H9 (cell line): ENCODE measurements at regions not wholly inside any gene's neighbourhood (a gene's known extent, or its start where the extent isn't known, plus 50 kb on each side); places are given as distances from the start of the nearest gene placed in this dataset.

Experiments used
- DNase-seq: peaks from one replicate; pipeline ENCODE4 v3.0.0-alpha.2; 2017
- H2AFZ ChIP-seq: one replicate; pipeline ENCODE4 v1.6.1; 2013; ENCODE audit warnings: mild to moderate bottlenecking, low read length, control low read depth, moderate library complexity
- H2AK5ac ChIP-seq: 2 replicates; pipeline ENCODE4 v1.6.1; 2013; ENCODE audit warnings: low read length, control low read depth, mixed read lengths; ENCODE audit not compliant: insufficient read length
- H2BK120ac ChIP-seq: one replicate; pipeline ENCODE4 v1.6.1; 2013; ENCODE audit warnings: low read depth, mild to moderate bottlenecking, low read length, control low read depth, inconsistent platforms; ENCODE audit not compliant: poor library complexity, severe bottlenecking
- H2BK12ac ChIP-seq: 2 replicates; pipeline ENCODE4 v1.6.1; 2013; ENCODE audit warnings: low read length, control low read depth, mixed read lengths, low read depth; ENCODE audit not compliant: insufficient read length
- H2BK15ac ChIP-seq: 2 replicates; pipeline ENCODE4 v1.6.1; 2013; ENCODE audit warnings: low read depth, low read length, control low read depth
- H2BK20ac ChIP-seq: one replicate; pipeline ENCODE4 v1.6.1; 2013; ENCODE audit warnings: low read depth, mild to moderate bottlenecking, low read length, control low read depth, inconsistent platforms; ENCODE audit not compliant: poor library complexity, severe bottlenecking
- H2BK5ac ChIP-seq: 2 replicates; pipeline ENCODE4 v1.6.1; 2013; ENCODE audit warnings: low read length, control low read depth, mixed read lengths; ENCODE audit not compliant: insufficient read length
- H3K14ac ChIP-seq: 2 replicates; pipeline ENCODE4 v1.6.1; 2013; ENCODE audit warnings: low read length, control low read depth; ENCODE audit not compliant: insufficient read depth
- H3K18ac ChIP-seq: 2 replicates; pipeline ENCODE4 v1.6.1; 2013; ENCODE audit warnings: low read depth, mild to moderate bottlenecking, mixed read lengths, low read length, control low read depth; ENCODE audit not compliant: insufficient read length
- H3K23ac ChIP-seq: 2 replicates; pipeline ENCODE4 v1.6.1; 2013; ENCODE audit warnings: low read length, control low read depth, mixed read lengths, low read depth; ENCODE audit not compliant: insufficient read length
- H3K23me2 ChIP-seq: 2 replicates; pipeline ENCODE4 v1.6.1; 2013; ENCODE audit warnings: low read depth, mild to moderate bottlenecking, mixed read lengths, low read length, control low read depth; ENCODE audit not compliant: insufficient read length, poor library complexity, severe bottlenecking
- H3K27ac ChIP-seq: 2 replicates; pipeline ENCODE4 v1.5.1; 2013; ENCODE audit warnings: low read length, control low read depth, mixed read lengths, low read depth; ENCODE audit not compliant: insufficient read length
- H3K27me3 ChIP-seq: 2 replicates; pipeline ENCODE4 v1.6.1; 2013; ENCODE audit warnings: low read length, control low read depth, inconsistent platforms; ENCODE audit not compliant: insufficient read depth
- H3K4ac ChIP-seq: 2 replicates; pipeline ENCODE4 v1.6.1; 2013; ENCODE audit warnings: low read depth, mild to moderate bottlenecking, control low read depth, inconsistent platforms, low read length, moderate library complexity
- H3K4me1 ChIP-seq: 2 replicates; pipeline ENCODE4 v1.6.1; 2013; ENCODE audit warnings: low read length, control low read depth, inconsistent platforms; ENCODE audit not compliant: insufficient read depth
- H3K4me2 ChIP-seq: 2 replicates; pipeline ENCODE4 v1.6.1; 2013; ENCODE audit warnings: low read length, control low read depth, mixed read lengths; ENCODE audit not compliant: insufficient read length, insufficient read depth
- H3K56ac ChIP-seq: 2 replicates; pipeline ENCODE4 v1.6.1; 2013; ENCODE audit warnings: low read depth, mild to moderate bottlenecking, mixed read lengths, low read length, control low read depth; ENCODE audit not compliant: insufficient read length
- H3K79me1 ChIP-seq: 2 replicates; pipeline ENCODE4 v1.6.1; 2013; ENCODE audit warnings: low read depth, mild to moderate bottlenecking, moderate library complexity, low read length, control low read depth, inconsistent platforms; ENCODE audit not compliant: insufficient read depth, poor library complexity, severe bottlenecking
- H3K79me2 ChIP-seq: 2 replicates; pipeline ENCODE4 v1.6.1; 2013; ENCODE audit warnings: low read length, control low read depth, inconsistent platforms; ENCODE audit not compliant: insufficient read depth
- H3K9ac ChIP-seq: 2 replicates; pipeline ENCODE4 v1.6.1; 2013; ENCODE audit warnings: low read length, control low read depth, mixed read lengths; ENCODE audit not compliant: insufficient read length; ENCODE audit errors: extremely low read depth
- H3K9me3 ChIP-seq: one replicate; pipeline ENCODE4 v1.6.1; 2013; ENCODE audit warnings: low read depth, low read length, inconsistent platforms; ENCODE audit not compliant: control insufficient read depth
- H3T11ph ChIP-seq: one replicate; pipeline ENCODE4 v1.6.1; 2013; ENCODE audit warnings: mild to moderate bottlenecking, low read length, control low read depth, inconsistent platforms
- H4K20me1 ChIP-seq: one replicate; pipeline ENCODE4 v1.6.1; 2013; ENCODE audit not compliant: control insufficient read depth, insufficient read length, insufficient read depth
- H4K5ac ChIP-seq: 2 replicates; pipeline ENCODE4 v1.6.1; 2013; ENCODE audit warnings: low read depth, mild to moderate bottlenecking, mixed read lengths, low read length, control low read depth; ENCODE audit not compliant: insufficient read length
- H4K8ac ChIP-seq: replicated peaks from 2 replicates; pipeline ENCODE4 v1.6.1; 2013; ENCODE audit warnings: low read length, control low read depth, mixed read lengths, low read depth; ENCODE audit not compliant: insufficient read length
- H4K91ac ChIP-seq: 2 replicates; pipeline ENCODE4 v1.6.1; 2013; ENCODE audit warnings: low read depth, mild to moderate bottlenecking, moderate library complexity, mixed read lengths, low read length, control low read depth; ENCODE audit not compliant: insufficient read length
- H3K27ac Mint-ChIP-seq, 3 experiments: 2 replicates in 2 of 3; 3 replicates in 1 of 3; pipeline ENCODE4 v1.8.0; 2020 to 2021; ENCODE audit warnings: mixed read lengths in 3 of 3, mild to moderate bottlenecking in 1 of 3, moderate library complexity in 1 of 3
- H3K27me3 Mint-ChIP-seq: 2 replicates; pipeline ENCODE4 v1.8.0; 2021; ENCODE audit warnings: low read depth, mild to moderate bottlenecking, moderate library complexity, mixed read lengths
- H3K36me3 Mint-ChIP-seq, 3 experiments: 2 replicates in 2 of 3; 3 replicates in 1 of 3; pipeline ENCODE4 v1.8.0; 2020 to 2021; ENCODE audit warnings: low read depth in 3 of 3, mixed read lengths in 3 of 3; ENCODE audit not compliant: insufficient read depth in 1 of 3
- H3K4me1 Mint-ChIP-seq, 2 experiments: 2 replicates each; pipeline ENCODE4 v1.8.0; 2020; ENCODE audit warnings: mixed read lengths in 2 of 2
- H3K4me3 Mint-ChIP-seq, 2 experiments: 2 replicates in 1 of 2; 3 replicates in 1 of 2; pipeline ENCODE4 v1.8.0; 2020 to 2021; ENCODE audit warnings: mild to moderate bottlenecking in 2 of 2, mixed read lengths in 2 of 2, moderate library complexity in 1 of 2
- H3K9me3 Mint-ChIP-seq, 2 experiments: 2 replicates in 1 of 2; 3 replicates in 1 of 2; pipeline ENCODE4 v1.8.0; 2020; ENCODE audit warnings: mild to moderate bottlenecking in 2 of 2, mixed read lengths in 2 of 2, moderate library complexity in 1 of 2
- WGBS: extraction: QIAGEN DNeasy Blood & Tissue Kit; methylation state at CpG from one replicate; pipeline ENCODE4 v1.1.7; 2013; ENCODE audit warnings: missing lambda C conversion rate, low lambda C conversion rate, mixed read lengths; ENCODE audit not compliant: insufficient read length; ENCODE audit errors: extremely low coverage; 5-methylcytosine and 5-hydroxymethylcytosine counted together
- TF ChIP-seq, protein P1 (sequence below): fragments of 200-600 bp; sonication (generic); conservative IDR thresholded peaks from 3 replicates; pipeline ENCODE4 v1.8.0; 2021; ENCODE audit warnings: antibody characterized with exemption, mild to moderate bottlenecking

DNA sequence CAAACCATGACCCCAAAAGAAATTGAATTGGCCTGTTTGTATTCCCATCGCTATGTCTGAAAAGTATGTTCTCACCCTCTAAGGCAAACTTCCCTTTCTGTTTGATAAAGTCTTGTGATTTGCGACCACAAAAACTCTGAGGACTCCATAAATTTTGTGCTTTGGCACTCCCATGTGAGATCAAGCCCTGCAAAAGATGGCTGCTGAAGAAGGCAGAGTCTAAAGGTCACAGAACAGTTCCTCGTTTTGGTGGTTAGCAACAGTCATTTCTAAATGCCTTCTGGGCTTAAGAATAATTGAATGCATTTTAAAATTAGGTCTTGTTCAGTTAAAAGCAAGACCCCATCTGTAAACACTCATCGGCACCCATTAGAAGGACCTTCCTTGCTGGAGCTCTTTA lies 441.6 kb downstream of the OMA1 start:
- Histone ChIP-seq H2BK20ac (no peak overlapping the region), H3K9ac (no peak overlapping the region), H4K8ac (no peak overlapping the region), H2BK12ac (no peak overlapping the region), H3K79me1 (no peaks in the 10 kb centered on the region), H3K4ac (no peak overlapping the region), H4K5ac (no peak overlapping the region), H2AK5ac (no peak overlapping the region), H2AFZ (no peak overlapping the region), H2BK15ac (no peak overlapping the region), H2BK5ac (no peak overlapping the region), H3K27ac (no peak overlapping the region), H4K91ac (no peak overlapping the region), H3K23ac (no peak overlapping the region), H3T11ph (no peak overlapping the region), H4K20me1 (no peaks in the 10 kb centered on the region), H3K9me3 (no peaks in the 10 kb centered on the region), H3K14ac (no peak overlapping the region), H2BK120ac (no peak overlapping the region), H3K4me1 (no peaks in the 10 kb centered on the region), H3K27me3 (no peaks in the 10 kb centered on the region), H3K79me2 (no peaks in the 10 kb centered on the region), H3K4me2 (no peak overlapping the region), H3K18ac (no peak overlapping the region), H3K23me2 (no peaks in the 10 kb centered on the region), H3K56ac (no peak overlapping the region)
- TF ChIP-seq, protein P1, sequence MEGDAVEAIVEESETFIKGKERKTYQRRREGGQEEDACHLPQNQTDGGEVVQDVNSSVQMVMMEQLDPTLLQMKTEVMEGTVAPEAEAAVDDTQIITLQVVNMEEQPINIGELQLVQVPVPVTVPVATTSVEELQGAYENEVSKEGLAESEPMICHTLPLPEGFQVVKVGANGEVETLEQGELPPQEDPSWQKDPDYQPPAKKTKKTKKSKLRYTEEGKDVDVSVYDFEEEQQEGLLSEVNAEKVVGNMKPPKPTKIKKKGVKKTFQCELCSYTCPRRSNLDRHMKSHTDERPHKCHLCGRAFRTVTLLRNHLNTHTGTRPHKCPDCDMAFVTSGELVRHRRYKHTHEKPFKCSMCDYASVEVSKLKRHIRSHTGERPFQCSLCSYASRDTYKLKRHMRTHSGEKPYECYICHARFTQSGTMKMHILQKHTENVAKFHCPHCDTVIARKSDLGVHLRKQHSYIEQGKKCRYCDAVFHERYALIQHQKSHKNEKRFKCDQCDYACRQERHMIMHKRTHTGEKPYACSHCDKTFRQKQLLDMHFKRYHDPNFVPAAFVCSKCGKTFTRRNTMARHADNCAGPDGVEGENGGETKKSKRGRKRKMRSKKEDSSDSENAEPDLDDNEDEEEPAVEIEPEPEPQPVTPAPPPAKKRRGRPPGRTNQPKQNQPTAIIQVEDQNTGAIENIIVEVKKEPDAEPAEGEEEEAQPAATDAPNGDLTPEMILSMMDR: no peak
- H3K9me3 Mint-ChIP-seq: no peaks in the 10 kb centered on the region
- H3K27ac Mint-ChIP-seq: no peak overlapping the region
- H3K36me3 Mint-ChIP-seq: no peaks in the 10 kb centered on the region; a peak in 1 of 7 replicates
- no CpG with 5 or more reads among the region's 4 CpGs for WGBS
- no peak for DNase-seq
- peaks cover 4 to 5% of the 10 kb centered on the region in 2 experiments; a peak in 2 of 4 replicates for H3K4me1 Mint-ChIP-seq
- no peaks in the 10 kb centered on the region for H3K27me3 Mint-ChIP-seq
- H3K4me3 Mint-ChIP-seq: no peak overlapping the region
